HL-60 (cell line): ENCODE measurements at regions not wholly inside any gene's neighbourhood (a gene's known extent, or its start where the extent isn't known, plus 50 kb on each side); places are given as distances from the start of the nearest gene placed in this dataset.

ENCODE experiments used
- CTCF ChIP-seq: IDR thresholded peaks from one replicate; pipeline ENCODE4 v1.5.1; 2011; ENCODE audit warnings: low read length, control low read depth, inconsistent platforms; ENCODE audit not compliant: insufficient read depth
- POLR2AphosphoS5 ChIP-seq: IDR thresholded peaks from 2 replicates; pipeline ENCODE4 v1.6.1; 2012; ENCODE audit warnings: low read depth
- SPI1 ChIP-seq: IDR thresholded peaks from 2 replicates; pipeline ENCODE4 v1.6.1; 2012; ENCODE audit warnings: low read depth, mild to moderate bottlenecking, borderline replicate concordance

- no peak for TF ChIP-seq CTCF
- no peak for TF ChIP-seq SPI1
- TF ChIP-seq POLR2AphosphoS5: no peak
Measured at GRCh38 chr6:106735136-106735633, 105.8 kb downstream of the QRSL1 start.
